ENCODE measurements at regions not wholly inside any gene's neighbourhood (a gene's known extent, or its start where the extent isn't known, plus 50 kb on each side); places are given as distances from the start of the nearest gene placed in this dataset.

- TF ChIP-seq, protein P1, sequence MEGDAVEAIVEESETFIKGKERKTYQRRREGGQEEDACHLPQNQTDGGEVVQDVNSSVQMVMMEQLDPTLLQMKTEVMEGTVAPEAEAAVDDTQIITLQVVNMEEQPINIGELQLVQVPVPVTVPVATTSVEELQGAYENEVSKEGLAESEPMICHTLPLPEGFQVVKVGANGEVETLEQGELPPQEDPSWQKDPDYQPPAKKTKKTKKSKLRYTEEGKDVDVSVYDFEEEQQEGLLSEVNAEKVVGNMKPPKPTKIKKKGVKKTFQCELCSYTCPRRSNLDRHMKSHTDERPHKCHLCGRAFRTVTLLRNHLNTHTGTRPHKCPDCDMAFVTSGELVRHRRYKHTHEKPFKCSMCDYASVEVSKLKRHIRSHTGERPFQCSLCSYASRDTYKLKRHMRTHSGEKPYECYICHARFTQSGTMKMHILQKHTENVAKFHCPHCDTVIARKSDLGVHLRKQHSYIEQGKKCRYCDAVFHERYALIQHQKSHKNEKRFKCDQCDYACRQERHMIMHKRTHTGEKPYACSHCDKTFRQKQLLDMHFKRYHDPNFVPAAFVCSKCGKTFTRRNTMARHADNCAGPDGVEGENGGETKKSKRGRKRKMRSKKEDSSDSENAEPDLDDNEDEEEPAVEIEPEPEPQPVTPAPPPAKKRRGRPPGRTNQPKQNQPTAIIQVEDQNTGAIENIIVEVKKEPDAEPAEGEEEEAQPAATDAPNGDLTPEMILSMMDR (IDR thresholded peaks at IDR 0.05): no peak
- TF ChIP-seq POLR2A (IDR thresholded peaks at IDR 0.05): no peak
Measured at GRCh38 chr1:102588536-102588935, 519.8 kb downstream of the COL11A1 start.
